GM12873 (cell line): ENCODE measurements at regions not wholly inside any gene's neighbourhood (a gene's known extent, or its start where the extent isn't known, plus 50 kb on each side); places are given as distances from the start of the nearest gene placed in this dataset.

ENCODE experiments used
- CTCF ChIP-seq: IDR thresholded peaks from 2 replicates; pipeline ENCODE4 v1.5.1; 2012; ENCODE audit warnings: low read depth, mild to moderate bottlenecking, moderate library complexity, low read length, control low read depth; ENCODE audit not compliant: insufficient read depth; ENCODE audit errors: missing control alignments

- TF ChIP-seq CTCF, result no peak
These were observed 474.0 kb downstream of the RPS24 start for GRCh38 chr10:78507510-78508160.

GRCh38 chr10:78508955-78509748 lies 475.5 kb downstream of the RPS24 start:
- TF ChIP-seq CTCF, result no peak

- no peak for TF ChIP-seq CTCF
These were observed 477.1 kb downstream of the RPS24 start for GRCh38 chr10:78510566-78511323.

- TF ChIP-seq CTCF, result no peak
These were observed 477.9 kb downstream of the RPS24 start for GRCh38 chr10:78511324-78512204.

- TF ChIP-seq CTCF, result no peak
These were observed 478.5 kb downstream of the RPS24 start for GRCh38 chr10:78512205-78512550.

- TF ChIP-seq CTCF, result no peak
These were observed 479.7 kb downstream of the RPS24 start for GRCh38 chr10:78513330-78513729.
